NCI-H187 (cell line): ENCODE measurements at regions not wholly inside any gene's neighbourhood (a gene's known extent, or its start where the extent isn't known, plus 50 kb on each side); places are given as distances from the start of the nearest gene placed in this dataset.

Experiments
- DNase-seq, 2 experiments: peaks; one replicate each; lab custom pipeline; 2025; lab: John Stamatoyannopoulos, UW

DNA sequence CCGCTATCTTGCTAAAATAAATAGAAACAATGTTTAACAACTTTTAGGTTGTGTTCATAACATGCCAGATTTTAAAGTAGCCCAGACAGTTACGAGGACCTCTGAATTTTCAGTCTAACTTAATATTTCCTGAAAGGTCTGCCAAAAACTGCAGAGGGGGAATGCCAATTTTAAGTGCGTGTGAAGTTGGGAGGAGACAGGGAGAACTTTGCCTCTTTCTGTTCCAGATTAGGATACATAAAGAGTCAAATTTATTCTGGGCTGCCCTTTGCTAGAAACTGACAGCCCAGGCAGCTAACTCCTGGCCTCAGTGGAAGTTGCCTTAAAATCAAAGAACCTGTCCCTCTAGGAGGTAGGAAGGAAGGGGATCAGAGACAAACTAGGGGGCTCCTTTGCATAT lies 52.3 kb upstream of the PIP4K2A start:
- DNase-seq: no peak

DNA sequence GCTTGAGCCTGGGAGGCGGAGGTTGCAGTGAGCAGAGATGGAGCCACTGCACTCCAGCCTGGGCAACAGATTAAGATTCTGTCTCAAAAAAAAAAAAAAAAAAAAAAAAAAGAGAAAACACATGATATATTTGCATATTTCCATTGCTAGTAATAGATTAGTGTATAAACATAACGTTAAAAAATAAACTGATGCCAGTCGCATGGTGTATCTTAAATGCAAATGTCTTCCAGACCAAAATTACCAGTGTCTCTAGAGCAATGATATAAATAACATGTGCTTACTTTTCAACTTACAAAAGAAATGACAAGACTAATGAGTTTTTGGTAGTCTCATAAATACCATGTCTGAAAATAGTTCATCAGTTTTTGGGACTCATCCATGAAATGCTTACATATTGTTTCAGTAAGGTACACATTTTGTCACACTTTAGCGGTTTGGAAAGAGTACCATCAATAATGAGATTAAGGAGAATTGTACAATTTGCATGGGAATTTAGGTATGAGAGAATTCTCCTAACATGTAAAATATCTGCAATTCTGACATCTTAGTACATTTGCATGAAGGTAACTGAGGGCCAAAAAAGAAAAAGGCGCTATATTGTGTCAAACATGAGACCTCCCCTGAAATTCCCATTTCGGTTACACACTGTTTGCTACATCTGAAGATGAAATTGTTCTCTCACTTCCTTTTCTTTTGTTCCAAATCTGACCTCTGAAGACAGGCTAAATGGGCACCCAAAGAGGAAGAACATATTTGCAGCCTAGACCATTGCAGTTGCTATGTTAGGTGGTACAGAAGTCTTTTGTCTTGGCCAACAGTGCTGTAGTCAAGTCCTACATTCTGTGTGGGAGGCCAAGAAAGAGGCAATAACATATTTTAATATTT lies 51.5 kb upstream of the PIP4K2A start:
- no peak for DNase-seq

DNA sequence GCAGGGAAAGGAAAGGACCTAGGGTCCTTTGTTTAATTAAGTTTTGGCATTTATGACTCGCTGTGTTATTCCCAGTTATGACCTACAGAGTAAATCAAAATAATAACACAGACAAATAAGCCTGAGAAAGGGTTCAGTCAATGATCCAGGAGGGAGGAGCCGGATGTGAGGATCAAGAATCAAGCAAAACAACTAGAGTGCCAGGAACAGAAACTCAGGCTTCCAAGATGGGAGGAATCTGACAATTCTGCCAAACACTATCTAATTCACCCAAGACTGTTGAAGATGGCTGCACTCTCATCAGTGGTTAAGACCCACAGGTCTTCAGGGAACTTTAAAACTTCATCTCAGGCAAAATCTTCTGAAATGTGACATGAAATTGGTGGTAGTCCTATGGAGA lies 50.3 kb upstream of the PIP4K2A start:
- DNase-seq: no peak
